VCaP (cell line): ENCODE measurements at regions not wholly inside any gene's neighbourhood (a gene's known extent, or its start where the extent isn't known, plus 50 kb on each side); places are given as distances from the start of the nearest gene placed in this dataset.

ENCODE experiments used
- H3K27ac ChIP-seq: fragments of 450-650 bp; 2 replicates; pipeline ENCODE4 v1.5.1; 2017
- CTCF ChIP-seq: fragments of 450-650 bp; conservative IDR thresholded peaks from 2 replicates; pipeline ENCODE4 v1.5.1; 2017; ENCODE audit warnings: mild to moderate bottlenecking, moderate library complexity

GRCh38 chrX:113933931-113934330, 650.0 kb upstream of the HTR2C start:
- no peak for TF ChIP-seq CTCF
- no peak overlapping the region for H3K27ac ChIP-seq

GRCh38 chrX:113929004-113929403, 654.9 kb upstream of the HTR2C start:
- peak; percentile 68 for TF ChIP-seq CTCF
- no peak overlapping the region for H3K27ac ChIP-seq

- H3K27ac ChIP-seq = no peak overlapping the region
- TF ChIP-seq CTCF = no peak
Measured at GRCh38 chrX:113920661-113921060, 663.2 kb upstream of the HTR2C start.

GRCh38 chrX:113919387-113919786, 664.5 kb upstream of the HTR2C start:
- H3K27ac ChIP-seq = no peak overlapping the region
- TF ChIP-seq CTCF = no peak

- H3K27ac ChIP-seq = no peak overlapping the region
- TF ChIP-seq CTCF = no peak
Measured at GRCh38 chrX:113906168-113906567, 677.7 kb upstream of the HTR2C start.

GRCh38 chrX:113892891-113893290, 691.0 kb upstream of the HTR2C start:
- no peak overlapping the region for H3K27ac ChIP-seq
- TF ChIP-seq CTCF = no peak

- H3K27ac ChIP-seq = no peak overlapping the region
- TF ChIP-seq CTCF = no peak
Measured at GRCh38 chrX:113892401-113892800, 691.5 kb upstream of the HTR2C start.

- TF ChIP-seq CTCF = no peak
- H3K27ac ChIP-seq = no peak overlapping the region
Measured at GRCh38 chrX:113873056-113873455, 710.8 kb upstream of the HTR2C start.
